Fibroblast of peridontal ligament (primary cell): ENCODE measurements at regions not wholly inside any gene's neighbourhood (a gene's known extent, or its start where the extent isn't known, plus 50 kb on each side); places are given as distances from the start of the nearest gene placed in this dataset.
"Not testable (repeated sequence)": the region's sequence is repeated elsewhere in the genome, so short reads cannot be mapped to it uniquely, and the experiment has no call there.

ENCODE experiments used
- DNase-seq: peaks from one replicate; pipeline ENCODE4 v3.0.0-alpha.2; 2010; ENCODE audit errors: extremely low read depth

- DNase-seq: no peak
These were observed 178.1 kb upstream of the CCL2 start for GRCh38 chr17:34076743-34077631.

- no peak for DNase-seq
These were observed 173.8 kb upstream of the CCL2 start for GRCh38 chr17:34081269-34081668.

GRCh38 chr17:34082404-34082803 lies 172.7 kb upstream of the CCL2 start:
- no peak for DNase-seq

- DNase-seq: not testable (repeated sequence)
These were observed 166.0 kb upstream of the CCL2 start for GRCh38 chr17:34089042-34089441.

GRCh38 chr17:34090593-34090992 lies 164.5 kb upstream of the CCL2 start:
- DNase-seq: no peak

GRCh38 chr17:34091975-34092374 lies 163.1 kb upstream of the CCL2 start:
- DNase-seq: no peak

- no peak for DNase-seq
These were observed 160.0 kb upstream of the CCL2 start for GRCh38 chr17:34095106-34095505.

- no peak for DNase-seq
These were observed 156.4 kb upstream of the CCL2 start for GRCh38 chr17:34098699-34099098.

GRCh38 chr17:34099859-34100515 lies 155.1 kb upstream of the CCL2 start:
- DNase-seq: no peak

GRCh38 chr17:34107019-34107418 lies 148.1 kb upstream of the CCL2 start:
- no peak for DNase-seq

- DNase-seq: no peak
These were observed 144.8 kb upstream of the CCL2 start for GRCh38 chr17:34110315-34110714.

- no peak for DNase-seq
These were observed 142.0 kb upstream of the CCL2 start for GRCh38 chr17:34113089-34113488.

GRCh38 chr17:34114174-34114573 lies 140.9 kb upstream of the CCL2 start:
- no peak for DNase-seq

GRCh38 chr17:34116306-34116705 lies 138.8 kb upstream of the CCL2 start:
- DNase-seq: no peak

GRCh38 chr17:34117332-34117731 lies 137.8 kb upstream of the CCL2 start:
- DNase-seq: no peak

GRCh38 chr17:34117811-34118210 lies 137.3 kb upstream of the CCL2 start:
- DNase-seq: no peak

GRCh38 chr17:34118564-34118963 lies 136.5 kb upstream of the CCL2 start:
- no peak for DNase-seq

GRCh38 chr17:34121311-34121710 lies 133.8 kb upstream of the CCL2 start:
- DNase-seq: no peak

- no peak for DNase-seq
These were observed 132.6 kb upstream of the CCL2 start for GRCh38 chr17:34122515-34122914.

- DNase-seq: no peak
These were observed 130.1 kb upstream of the CCL2 start for GRCh38 chr17:34125010-34125409.

- DNase-seq: no peak
These were observed 129.2 kb upstream of the CCL2 start for GRCh38 chr17:34125921-34126320.

GRCh38 chr17:34126496-34126895 lies 128.6 kb upstream of the CCL2 start:
- no peak for DNase-seq

- no peak for DNase-seq
These were observed 128.1 kb upstream of the CCL2 start for GRCh38 chr17:34126965-34127364.
